ENCODE measurements at regions not wholly inside any gene's neighbourhood (a gene's known extent, or its start where the extent isn't known, plus 50 kb on each side); places are given as distances from the start of the nearest gene placed in this dataset.
"Not testable (repeated sequence)": the region's sequence is repeated elsewhere in the genome, so short reads cannot be mapped to it uniquely, and the experiment has no call there.

GRCh38 chr14:105707723-105708151 is 181.4 kb downstream of the TMEM121 start:
- not testable (repeated sequence) for DNase-seq (ENCODE audit: low read depth in 1 of 2, low spot score in 1 of 2)

GRCh38 chr14:105708251-105709134 is 182.1 kb downstream of the TMEM121 start:
- not testable (repeated sequence) for DNase-seq (ENCODE audit: low read depth in 1 of 2, low spot score in 1 of 2)

GRCh38 chr14:105709281-105710118 is 183.1 kb downstream of the TMEM121 start:
- DNase-seq (ENCODE audit: low read depth in 1 of 2, low spot score in 1 of 2) = no peak

GRCh38 chr14:105710119-105711043 is 184.0 kb downstream of the TMEM121 start:
- no peak for DNase-seq (ENCODE audit: low read depth in 1 of 2, low spot score in 1 of 2)

GRCh38 chr14:105711044-105711620 is 184.7 kb downstream of the TMEM121 start:
- DNase-seq (ENCODE audit: low read depth in 1 of 2, low spot score in 1 of 2) = no peak

GRCh38 chr14:105711841-105712460 is 185.6 kb downstream of the TMEM121 start:
- no peak for DNase-seq (ENCODE audit: low read depth in 1 of 2, low spot score in 1 of 2)

GRCh38 chr14:105712670-105713069 is 186.3 kb downstream of the TMEM121 start:
- DNase-seq (ENCODE audit: low read depth in 1 of 2, low spot score in 1 of 2) = not testable (repeated sequence)

GRCh38 chr14:105713160-105713559 is 186.8 kb downstream of the TMEM121 start:
- DNase-seq (ENCODE audit: low read depth in 1 of 2, low spot score in 1 of 2) = not testable (repeated sequence)

GRCh38 chr14:105713836-105714235 is 187.5 kb downstream of the TMEM121 start:
- DNase-seq (ENCODE audit: low read depth in 1 of 2, low spot score in 1 of 2) = not testable (repeated sequence)

GRCh38 chr14:105718787-105719186 is 192.4 kb downstream of the TMEM121 start:
- DNase-seq (ENCODE audit: low read depth in 1 of 2, low spot score in 1 of 2) = not testable (repeated sequence)

- DNase-seq (ENCODE audit: low read depth in 1 of 2, low spot score in 1 of 2) = not testable (repeated sequence)
These were observed 193.7 kb downstream of the TMEM121 start for GRCh38 chr14:105720106-105720505.

GRCh38 chr14:105720852-105721601 is 194.6 kb downstream of the TMEM121 start:
- not testable (repeated sequence) for DNase-seq (ENCODE audit: low read depth in 1 of 2, low spot score in 1 of 2)

- DNase-seq (ENCODE audit: low read depth in 1 of 2, low spot score in 1 of 2) = not testable (repeated sequence)
These were observed 195.2 kb downstream of the TMEM121 start for GRCh38 chr14:105721602-105721970.

- DNase-seq (ENCODE audit: low read depth in 1 of 2, low spot score in 1 of 2) = not testable (repeated sequence)
These were observed 195.8 kb downstream of the TMEM121 start for GRCh38 chr14:105721996-105722709.

GRCh38 chr14:105723271-105723670 is 196.9 kb downstream of the TMEM121 start:
- not testable (repeated sequence) for DNase-seq (ENCODE audit: low read depth in 1 of 2, low spot score in 1 of 2)

GRCh38 chr14:105723776-105724175 is 197.4 kb downstream of the TMEM121 start:
- DNase-seq (ENCODE audit: low read depth in 1 of 2, low spot score in 1 of 2) = not testable (repeated sequence)

- not testable (repeated sequence) for DNase-seq (ENCODE audit: low read depth in 1 of 2, low spot score in 1 of 2)
These were observed 203.5 kb downstream of the TMEM121 start for GRCh38 chr14:105729825-105730368.

- not testable (repeated sequence) for DNase-seq (ENCODE audit: low read depth in 1 of 2, low spot score in 1 of 2)
These were observed 204.3 kb downstream of the TMEM121 start for GRCh38 chr14:105730731-105731130.
